GM13976 (cell line): ENCODE measurements at regions not wholly inside any gene's neighbourhood (a gene's known extent, or its start where the extent isn't known, plus 50 kb on each side); places are given as distances from the start of the nearest gene placed in this dataset.

Experiments
- DNase-seq: peaks from one replicate; pipeline ENCODE4 v3.0.0; 2012; ENCODE audit warnings: low spot score
- in situ Hi-C: fragments of 300-500 bp; cut with MboI; formaldehyde crosslinking; loops from one replicate; pipeline ENCODE4 v1.12.0; 2022; ENCODE audit warnings: low sequenced_read_pairs, mixed read lengths, inconsistent platforms; ENCODE audit not compliant: unreplicated experiment
- TF ChIP-seq, protein P1 (sequence below): IDR thresholded peaks from 2 replicates; pipeline ENCODE4 v1.5.1; 2012; ENCODE audit warnings: borderline replicate concordance, mild to moderate bottlenecking; ENCODE audit not compliant: insufficient read depth; ENCODE audit errors: extremely low read depth, missing control alignments, control extremely low read depth

DNA sequence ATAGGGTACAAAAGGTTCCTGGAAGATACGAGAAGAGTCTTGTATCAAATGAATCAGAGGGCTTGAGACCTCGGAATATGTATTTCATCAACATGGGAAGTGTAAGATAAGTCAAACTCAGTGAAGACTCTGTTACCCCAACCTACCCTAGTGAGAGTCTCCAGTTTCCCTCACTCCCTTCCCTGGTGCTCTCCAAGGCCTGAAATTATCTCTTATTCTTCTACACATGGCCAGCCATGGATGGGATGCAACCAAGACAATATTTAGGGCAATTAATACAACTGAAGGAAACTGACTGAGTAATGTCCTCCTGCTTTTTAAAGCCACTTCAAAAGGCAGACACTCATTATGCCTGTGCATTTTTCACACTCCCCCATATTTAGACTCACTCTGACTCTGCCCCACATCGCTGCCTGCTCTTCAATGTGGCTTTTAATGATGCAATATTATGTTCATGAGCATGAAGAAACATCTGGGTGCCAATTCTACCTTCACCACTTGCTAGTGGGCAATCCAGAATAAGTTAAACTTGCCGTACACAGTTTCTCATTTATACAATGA is 137.1 kb upstream of the THBS1 start:
- in situ Hi-C loops: no loop called here
- TF ChIP-seq, protein P1, sequence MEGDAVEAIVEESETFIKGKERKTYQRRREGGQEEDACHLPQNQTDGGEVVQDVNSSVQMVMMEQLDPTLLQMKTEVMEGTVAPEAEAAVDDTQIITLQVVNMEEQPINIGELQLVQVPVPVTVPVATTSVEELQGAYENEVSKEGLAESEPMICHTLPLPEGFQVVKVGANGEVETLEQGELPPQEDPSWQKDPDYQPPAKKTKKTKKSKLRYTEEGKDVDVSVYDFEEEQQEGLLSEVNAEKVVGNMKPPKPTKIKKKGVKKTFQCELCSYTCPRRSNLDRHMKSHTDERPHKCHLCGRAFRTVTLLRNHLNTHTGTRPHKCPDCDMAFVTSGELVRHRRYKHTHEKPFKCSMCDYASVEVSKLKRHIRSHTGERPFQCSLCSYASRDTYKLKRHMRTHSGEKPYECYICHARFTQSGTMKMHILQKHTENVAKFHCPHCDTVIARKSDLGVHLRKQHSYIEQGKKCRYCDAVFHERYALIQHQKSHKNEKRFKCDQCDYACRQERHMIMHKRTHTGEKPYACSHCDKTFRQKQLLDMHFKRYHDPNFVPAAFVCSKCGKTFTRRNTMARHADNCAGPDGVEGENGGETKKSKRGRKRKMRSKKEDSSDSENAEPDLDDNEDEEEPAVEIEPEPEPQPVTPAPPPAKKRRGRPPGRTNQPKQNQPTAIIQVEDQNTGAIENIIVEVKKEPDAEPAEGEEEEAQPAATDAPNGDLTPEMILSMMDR: no peak
- no peak for DNase-seq

GRCh38 chr15:39444735-39445470 is 136.0 kb upstream of the THBS1 start:
- DNase-seq: no peak

DNA sequence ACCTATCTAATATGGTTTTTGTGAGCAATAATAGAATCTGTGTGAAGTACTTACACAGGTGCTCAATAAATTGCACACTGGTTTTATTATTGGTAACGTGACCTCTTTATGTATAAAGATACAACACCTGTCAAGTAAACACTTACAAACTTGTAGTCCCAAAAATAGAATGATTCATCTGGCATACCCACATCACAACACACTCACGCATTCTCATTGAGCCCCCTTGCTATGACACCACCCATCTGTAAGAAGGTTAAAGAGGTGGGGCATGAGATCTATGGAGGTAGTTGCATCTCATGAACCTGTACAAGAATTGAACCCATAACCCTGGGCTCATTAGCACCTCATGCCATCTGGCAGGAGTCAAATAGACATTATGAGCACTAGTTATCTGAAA is 134.9 kb upstream of the THBS1 start:
- in situ Hi-C loops: no loop called here
- TF ChIP-seq, protein P1: no peak
- no peak for DNase-seq

More at GRCh38 chr15:39444735-39445470, 136.0 kb upstream of the THBS1 start:
- in situ Hi-C loops: no loop called here
- TF ChIP-seq, protein P1: no peak

- no peak for DNase-seq
- in situ Hi-C loops: no loop called here
- TF ChIP-seq, protein P1: no peak
Observed at GRCh38 chr15:39447346-39447745, 133.5 kb upstream of the THBS1 start.

- in situ Hi-C loops: no loop called here
- no peak for DNase-seq
- TF ChIP-seq, protein P1: no peak
Observed at GRCh38 chr15:39447881-39448280, 133.0 kb upstream of the THBS1 start.

- in situ Hi-C loops: no loop called here
- TF ChIP-seq, protein P1: no peak
- no peak for DNase-seq
Observed at GRCh38 chr15:39448409-39448808, 132.5 kb upstream of the THBS1 start.
